ENCODE measurements at regions not wholly inside any gene's neighbourhood (a gene's known extent, or its start where the extent isn't known, plus 50 kb on each side); places are given as distances from the start of the nearest gene placed in this dataset.

DNA sequence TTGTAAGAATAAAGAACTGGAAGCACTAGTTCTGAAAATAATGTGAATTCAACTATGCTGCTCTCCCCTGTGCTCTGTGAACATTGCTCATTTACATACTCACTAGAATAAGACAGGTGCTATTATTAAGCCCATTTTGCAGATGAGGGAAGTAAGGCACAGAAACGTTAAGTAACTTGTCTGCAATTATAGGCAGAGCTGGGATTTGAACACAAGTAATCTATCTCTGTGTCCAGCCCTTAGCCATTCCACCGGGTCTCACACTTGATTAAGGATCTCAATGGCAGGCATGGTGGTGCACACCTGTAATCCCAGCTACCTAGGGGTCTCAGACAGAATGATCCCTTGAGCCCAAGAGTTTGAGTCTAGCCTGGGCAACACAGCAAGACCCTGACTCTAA lies 357.7 kb downstream of the CD83 start:
- H3K27ac ChIP-seq (ENCODE audit: extremely low read depth, low read depth, low read length): no peak overlapping the region
- H3K4me3 ChIP-seq (ENCODE audit: low read depth, low read length): no peak overlapping the region
- H3K36me3 ChIP-seq (ENCODE audit: control insufficient read depth in 2 of 2, insufficient read depth in 1 of 2, low read length in 2 of 2): no peaks in the 10 kb centered on the region
- no peaks in the 10 kb centered on the region for H3K4me1 ChIP-seq (ENCODE audit: control insufficient read depth, insufficient read depth, low read length)
- no peaks in the 10 kb centered on the region for H3K9me3 ChIP-seq (ENCODE audit: control insufficient read depth, insufficient read depth, low read depth, low read length)
- TF ChIP-seq AEBP2 (tag by site-specific recombination; IDR thresholded peaks at IDR 0.05; ENCODE audit: borderline replicate concordance): no peak
- TF ChIP-seq ZNF670 (tag by site-specific recombination; IDR thresholded peaks at IDR 0.05; ENCODE audit: low read depth): no peak
- no peak for TF ChIP-seq ZNF274 (IDR thresholded peaks at IDR 0.05; ENCODE audit: low read length)
- no peak for TF ChIP-seq ZNF274 (tag by site-specific recombination; IDR thresholded peaks at IDR 0.05; ENCODE audit: borderline replicate concordance)
- no peak for TF ChIP-seq SP2 (tag by site-specific recombination; IDR thresholded peaks at IDR 0.05)
- ChIA-PET POLR2A (interaction anchor here (1.1 kb wide), 1 partner anchor 20 kb away, joined by 3 read pairs; no protein-coding TSS in a partner anchor), CTCF (interaction anchor here (0.6 kb wide), 1 partner anchor 235 kb away, joined by 4 read pairs; no protein-coding TSS in a partner anchor)

DNA sequence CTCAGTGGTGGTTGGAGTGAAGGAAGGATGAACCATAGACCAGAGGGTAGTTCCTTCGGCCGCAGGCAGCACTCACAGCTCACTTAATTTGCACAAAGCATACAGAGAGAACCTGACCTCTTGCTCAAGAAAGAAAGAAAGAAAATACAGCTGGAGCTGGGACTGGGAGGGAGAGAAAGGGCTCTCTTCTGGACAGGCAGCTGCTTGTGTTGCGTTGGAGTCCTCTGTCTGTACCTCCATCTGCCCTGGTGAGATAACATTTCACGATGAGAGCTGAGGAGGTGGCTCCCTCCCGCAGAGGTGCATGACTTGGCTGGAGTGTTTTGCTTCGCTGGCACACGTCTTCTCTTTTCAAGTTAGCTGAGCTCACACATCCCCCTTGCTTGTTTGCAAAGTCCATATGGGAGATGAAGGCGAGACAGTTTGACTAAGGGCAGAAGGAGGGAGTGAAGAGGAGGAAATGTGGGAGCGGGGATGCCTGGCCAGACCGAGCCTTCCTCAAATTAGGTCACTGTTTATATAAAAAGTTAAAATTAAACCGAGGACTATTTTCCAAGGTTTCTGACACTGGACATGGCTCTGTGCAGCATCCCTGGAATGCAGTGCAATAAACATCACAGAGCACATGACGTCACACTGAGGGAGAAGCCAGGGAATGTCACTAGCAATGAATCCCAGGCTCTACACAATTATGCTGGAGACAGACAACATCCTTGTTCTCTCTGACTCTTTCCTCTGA lies 359.4 kb downstream of the CD83 start:
- CTCF ChIA-PET: no interaction called here
- TF ChIP-seq KLF7 (tag by site-specific recombination; IDR thresholded peaks at IDR 0.05; ENCODE audit: borderline replicate concordance): no peak
- peak; percentile 79 for TF ChIP-seq ZFHX2 (tag by site-specific recombination; conservative IDR thresholded peaks at IDR 0.05)
- TF ChIP-seq, protein P1, sequence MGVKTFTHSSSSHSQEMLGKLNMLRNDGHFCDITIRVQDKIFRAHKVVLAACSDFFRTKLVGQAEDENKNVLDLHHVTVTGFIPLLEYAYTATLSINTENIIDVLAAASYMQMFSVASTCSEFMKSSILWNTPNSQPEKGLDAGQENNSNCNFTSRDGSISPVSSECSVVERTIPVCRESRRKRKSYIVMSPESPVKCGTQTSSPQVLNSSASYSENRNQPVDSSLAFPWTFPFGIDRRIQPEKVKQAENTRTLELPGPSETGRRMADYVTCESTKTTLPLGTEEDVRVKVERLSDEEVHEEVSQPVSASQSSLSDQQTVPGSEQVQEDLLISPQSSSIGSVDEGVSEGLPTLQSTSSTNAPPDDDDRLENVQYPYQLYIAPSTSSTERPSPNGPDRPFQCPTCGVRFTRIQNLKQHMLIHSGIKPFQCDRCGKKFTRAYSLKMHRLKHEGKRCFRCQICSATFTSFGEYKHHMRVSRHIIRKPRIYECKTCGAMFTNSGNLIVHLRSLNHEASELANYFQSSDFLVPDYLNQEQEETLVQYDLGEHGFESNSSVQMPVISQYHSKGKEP (tag by site-specific recombination; IDR thresholded peaks at IDR 0.05): no peak
- TF ChIP-seq ZSCAN30 (tag by site-specific recombination; IDR thresholded peaks at IDR 0.05): peak; percentile 97
- peak; percentile 73; the same call in 1 of the 2 replicates for TF ChIP-seq ZNF629 (tag by site-specific recombination; IDR thresholded peaks at IDR 0.05)
- no peak for TF ChIP-seq OVOL3 (tag by site-specific recombination; IDR thresholded peaks at IDR 0.05)
- TF ChIP-seq ZNF394 (tag by site-specific recombination; IDR thresholded peaks at IDR 0.05; ENCODE audit: borderline replicate concordance): no peak
- no peak for TF ChIP-seq ZNF23 (tag by site-specific recombination; IDR thresholded peaks at IDR 0.05; ENCODE audit: borderline replicate concordance)
- peak; percentile 67; the same call in 1 of the 2 replicates for TF ChIP-seq ZBTB21 (tag by site-specific recombination; IDR thresholded peaks at IDR 0.05)
- TF ChIP-seq TRIM28 (IDR thresholded peaks at IDR 0.05; ENCODE audit: borderline replicate concordance, low read length): 0 out of 2 replicates have a peak, but pooled peaks have one; percentile 27
- TF ChIP-seq IKZF3 (tag by site-specific recombination; IDR thresholded peaks at IDR 0.05): 0 out of 2 replicates have a peak, but pooled peaks have one; percentile 26
- TF ChIP-seq EGR2 (tag by site-specific recombination; IDR thresholded peaks at IDR 0.05; ENCODE audit: low read depth): peak; percentile 89
- TF ChIP-seq ATF2 (tag by site-specific recombination; IDR thresholded peaks at IDR 0.05; ENCODE audit: low read depth): peak; percentile 92
- TF ChIP-seq GLIS1 (tag by site-specific recombination; IDR thresholded peaks at IDR 0.05): peak; percentile 79
- Histone ChIP-seq H3K4me3 (ENCODE audit: low read depth, low read length) (no peak overlapping the region), H3K36me3 (ENCODE audit: control insufficient read depth in 2 of 2, insufficient read depth in 1 of 2, low read length in 2 of 2) (no peaks in the 10 kb centered on the region), H3K4me1 (ENCODE audit: control insufficient read depth, insufficient read depth, low read length) (no peaks in the 10 kb centered on the region), H3K27ac (ENCODE audit: extremely low read depth, low read depth, low read length) (no peak overlapping the region), H3K9me3 (ENCODE audit: control insufficient read depth, insufficient read depth, low read depth, low read length) (no peaks in the 10 kb centered on the region)
- POLR2A ChIA-PET: no interaction called here
